ENCODE measurements at regions not wholly inside any gene's neighbourhood (a gene's known extent, or its start where the extent isn't known, plus 50 kb on each side); places are given as distances from the start of the nearest gene placed in this dataset.

GRCh38 chr4:159577241-159577640 is 474.4 kb downstream of the RAPGEF2 start:
- TF ChIP-seq, protein P1, sequence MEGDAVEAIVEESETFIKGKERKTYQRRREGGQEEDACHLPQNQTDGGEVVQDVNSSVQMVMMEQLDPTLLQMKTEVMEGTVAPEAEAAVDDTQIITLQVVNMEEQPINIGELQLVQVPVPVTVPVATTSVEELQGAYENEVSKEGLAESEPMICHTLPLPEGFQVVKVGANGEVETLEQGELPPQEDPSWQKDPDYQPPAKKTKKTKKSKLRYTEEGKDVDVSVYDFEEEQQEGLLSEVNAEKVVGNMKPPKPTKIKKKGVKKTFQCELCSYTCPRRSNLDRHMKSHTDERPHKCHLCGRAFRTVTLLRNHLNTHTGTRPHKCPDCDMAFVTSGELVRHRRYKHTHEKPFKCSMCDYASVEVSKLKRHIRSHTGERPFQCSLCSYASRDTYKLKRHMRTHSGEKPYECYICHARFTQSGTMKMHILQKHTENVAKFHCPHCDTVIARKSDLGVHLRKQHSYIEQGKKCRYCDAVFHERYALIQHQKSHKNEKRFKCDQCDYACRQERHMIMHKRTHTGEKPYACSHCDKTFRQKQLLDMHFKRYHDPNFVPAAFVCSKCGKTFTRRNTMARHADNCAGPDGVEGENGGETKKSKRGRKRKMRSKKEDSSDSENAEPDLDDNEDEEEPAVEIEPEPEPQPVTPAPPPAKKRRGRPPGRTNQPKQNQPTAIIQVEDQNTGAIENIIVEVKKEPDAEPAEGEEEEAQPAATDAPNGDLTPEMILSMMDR (IDR thresholded peaks at IDR 0.05), result no peak
- TF ChIP-seq EP300 (IDR thresholded peaks at IDR 0.05), result no peak
